ENCODE measurements at regions not wholly inside any gene's neighbourhood (a gene's known extent, or its start where the extent isn't known, plus 50 kb on each side); places are given as distances from the start of the nearest gene placed in this dataset.
"Not testable (repeated sequence)": the region's sequence is repeated elsewhere in the genome, so short reads cannot be mapped to it uniquely, and the experiment has no call there.

- H4K20me1 ChIP-seq (ENCODE audit: insufficient read depth); DNase-seq (ENCODE audit: low read depth, low spot score); RAD21 ChIA-PET (ENCODE audit: low non-redundant PET in 1 of 2, low total read pairs in 2 of 2, uncharacterized antibody in 2 of 2, unreplicated experiment in 2 of 2); H3K79me2 ChIP-seq (ENCODE audit: insufficient read depth, low read length); BruUV-seq (replicated peaks); H3K36me3 ChIP-seq (ENCODE audit: control insufficient read depth in 1 of 2, insufficient read depth in 2 of 2, low read length in 2 of 2); H3K27me3 ChIP-seq (ENCODE audit: insufficient read depth, low read length); H3K9me2 ChIP-seq (ENCODE audit: insufficient read depth); intact Hi-C loops (cut with micrococcal nuclease); H3K9me3 ChIP-seq (ENCODE audit: control insufficient read depth in 1 of 2, insufficient read depth in 1 of 2, low read depth in 1 of 2, low read length in 2 of 2); H3K4me3 ChIP-seq (replicated peaks in 1 of 2; ENCODE audit: low read depth in 1 of 2, low read length in 2 of 2): not testable (repeated sequence)
- peak overlapping the region; percentile 45 for H3K9ac ChIP-seq (ENCODE audit: low read length)
- H3K27ac ChIP-seq (ENCODE audit: low read depth, low read length) = peak overlapping the region; percentile 10
- ChIA-PET CTCF (interaction anchor here (1.1 kb wide), 1 partner anchor 30 kb away, joined by 3 read pairs; no protein-coding TSS in a partner anchor), POLR2A (interaction anchor here (2.1 to 3.2 kb wide), 3 partner anchors 11 to 18 kb away, joined by 9 to 28 read pairs (median 13); no protein-coding TSS in a partner anchor)
- peaks cover 39 to 57% of the 10 kb centered on the region in 2 experiments for H3K4me1 ChIP-seq (ENCODE audit: control insufficient read depth in 1 of 2, insufficient read depth in 2 of 2, low read length in 2 of 2)
- peak overlapping the region; percentile 64 for H3K4me2 ChIP-seq (ENCODE audit: low read length)
- H2AFZ ChIP-seq (ENCODE audit: low read depth, low read length, poor library complexity, severe bottlenecking) = peak overlapping the region; percentile 28
- ATAC-seq = peak; percentile 71
- TF ChIP-seq ZFX (IDR thresholded peaks at IDR 0.05) (peak; percentile 41; the same call in 1 of the 2 replicates), JUND (IDR thresholded peaks at IDR 0.05) (peak; percentile 36; the same call in 1 of the 2 replicates), CBX3 (IDR thresholded peaks at IDR 0.05; ENCODE audit: low read depth) (peak; percentile 84), POLR2AphosphoS5 (IDR thresholded peaks at IDR 0.05; ENCODE audit: low read depth, low read length) (0 out of 2 replicates have a peak, but pooled peaks have one; percentile 36), MAX (IDR thresholded peaks at IDR 0.05) (peak; percentile 82), SP1 (IDR thresholded peaks at IDR 0.05; ENCODE audit: low read depth) (peak; percentile 74), EGR1 (IDR thresholded peaks at IDR 0.05; ENCODE audit: low read depth) (peak; percentile 84)
These were observed 62.1 kb upstream of the SMURF2 start for GRCh38 chr17:64724246-64724645.

GRCh38 chr17:64723781-64724180 is 61.7 kb upstream of the SMURF2 start:
- peak overlapping the region; percentile 45; the same call in 1 of the 2 replicates for H3K9ac ChIP-seq (ENCODE audit: low read length)
- H3K36me3 ChIP-seq (ENCODE audit: control insufficient read depth in 1 of 2, insufficient read depth in 2 of 2, low read length in 2 of 2) = no peaks in the 10 kb centered on the region
- H3K27me3 ChIP-seq (ENCODE audit: insufficient read depth, low read length) = no peaks in the 10 kb centered on the region
- DNase-seq (ENCODE audit: low read depth, low spot score) (no peak), ATAC-seq (peak; percentile 39; the same call in 1 of the 2 replicates)
- peak overlapping the region; percentile 10 for H3K27ac ChIP-seq (ENCODE audit: low read depth, low read length)
- H4K20me1 ChIP-seq (ENCODE audit: insufficient read depth) = no peaks in the 10 kb centered on the region
- RAD21 ChIA-PET (ENCODE audit: low non-redundant PET in 1 of 2, low total read pairs in 2 of 2, uncharacterized antibody in 2 of 2, unreplicated experiment in 2 of 2) = no interaction called here
- TF ChIP-seq CBX3 (IDR thresholded peaks at IDR 0.05; ENCODE audit: low read depth) (no peak), POLR2AphosphoS5 (IDR thresholded peaks at IDR 0.05; ENCODE audit: low read depth, low read length) (no peak), CEBPB (IDR thresholded peaks at IDR 0.05; ENCODE audit: low read depth) (no peak), FOSL1 (IDR thresholded peaks at IDR 0.05; ENCODE audit: low read depth) (no peak), SP1 (IDR thresholded peaks at IDR 0.05; ENCODE audit: low read depth) (no peak), EZH2 (IDR thresholded peaks at IDR 0.05) (no peak), ATF3 (IDR thresholded peaks at IDR 0.05) (no peak), ZFX (IDR thresholded peaks at IDR 0.05) (no peak), POLR2A (IDR thresholded peaks at IDR 0.05; ENCODE audit: borderline replicate concordance, extremely low read depth, insufficient read depth, insufficient read length) (no peak), REST (IDR thresholded peaks at IDR 0.05; ENCODE audit: low read depth) (no peak), SIN3A (IDR thresholded peaks at IDR 0.05; ENCODE audit: low read depth) (no peak), JUND (IDR thresholded peaks at IDR 0.05) (no peak), SRF (IDR thresholded peaks at IDR 0.05; ENCODE audit: low read depth) (no peak), EZH2phosphoT487 (IDR thresholded peaks at IDR 0.05; ENCODE audit: borderline replicate concordance) (no peak)
- H3K4me2 ChIP-seq (ENCODE audit: low read length) = peak overlapping the region; percentile 64
- BruUV-seq (replicated peaks) = no TSS peak
- no peaks in the 10 kb centered on the region for H3K79me2 ChIP-seq (ENCODE audit: insufficient read depth, low read length)
- H3K9me3 ChIP-seq (ENCODE audit: control insufficient read depth in 1 of 2, insufficient read depth in 1 of 2, low read depth in 1 of 2, low read length in 2 of 2) = no peaks in the 10 kb centered on the region
- H2AFZ ChIP-seq (ENCODE audit: low read depth, low read length, poor library complexity, severe bottlenecking) = peak overlapping the region; percentile 28
- H3K4me1 ChIP-seq (ENCODE audit: control insufficient read depth in 1 of 2, insufficient read depth in 2 of 2, low read length in 2 of 2) = peaks cover 39 to 53% of the 10 kb centered on the region in 2 experiments
- POLR2A ChIA-PET = interaction anchor here (1.1 to 3.2 kb wide), 4 partner anchors 10 to 61 kb away, joined by 3 to 28 read pairs (median 11); partner anchors contain the start of gene SMURF2
- no peaks in the 10 kb centered on the region for H3K9me2 ChIP-seq (ENCODE audit: insufficient read depth)
- CTCF ChIA-PET = interaction anchor here (1.1 kb wide), 1 partner anchor 29 kb away, joined by 3 read pairs; no protein-coding TSS in a partner anchor
- intact Hi-C loops (cut with micrococcal nuclease) = no loop called here
- H3K4me3 ChIP-seq (replicated peaks in 1 of 2; ENCODE audit: low read depth in 1 of 2, low read length in 2 of 2) = no peak overlapping the region

All from HCT116 (cell line).